GM12892 (cell line): ENCODE measurements at regions not wholly inside any gene's neighbourhood (a gene's known extent, or its start where the extent isn't known, plus 50 kb on each side); places are given as distances from the start of the nearest gene placed in this dataset.
"Not testable (repeated sequence)": the region's sequence is repeated elsewhere in the genome, so short reads cannot be mapped to it uniquely, and the experiment has no call there.

Experiments used
- DNase-seq: peaks from one replicate; pipeline ENCODE4 v3.0.0; 2011; ENCODE audit not compliant: insufficient read length
- FAIRE-seq: peaks from 2 replicates; lab custom pipeline; 2011; peaks lifted over from hg19 to GRCh38; lab: Jason Lieb, UNC
- POLR2A ChIP-seq: IDR thresholded peaks from 2 replicates; pipeline ENCODE4 v1.6.1; 2011; ENCODE audit warnings: low read depth, low read length, control low read depth
- POLR2AphosphoS5 ChIP-seq: IDR thresholded peaks from 2 replicates; pipeline ENCODE4 v1.6.1; 2011; ENCODE audit warnings: low read depth, low read length, control low read depth
- TAF1 ChIP-seq: IDR thresholded peaks from 2 replicates; pipeline ENCODE4 v1.6.1; 2011; ENCODE audit warnings: low read depth, mild to moderate bottlenecking, control low read depth, low read length, borderline replicate concordance

GRCh38 chr2:2655453-2656114 lies 324.5 kb upstream of the MYT1L start:
- no peak for DNase-seq
- TF ChIP-seq POLR2A: no peak
- no peak for TF ChIP-seq POLR2AphosphoS5
- TF ChIP-seq TAF1: no peak
- no peak for FAIRE-seq

GRCh38 chr2:2653231-2653630 lies 322.2 kb upstream of the MYT1L start:
- DNase-seq (no peak), FAIRE-seq (no peak)
- TF ChIP-seq POLR2A: no peak
- no peak for TF ChIP-seq POLR2AphosphoS5
- TF ChIP-seq TAF1: no peak

DNA sequence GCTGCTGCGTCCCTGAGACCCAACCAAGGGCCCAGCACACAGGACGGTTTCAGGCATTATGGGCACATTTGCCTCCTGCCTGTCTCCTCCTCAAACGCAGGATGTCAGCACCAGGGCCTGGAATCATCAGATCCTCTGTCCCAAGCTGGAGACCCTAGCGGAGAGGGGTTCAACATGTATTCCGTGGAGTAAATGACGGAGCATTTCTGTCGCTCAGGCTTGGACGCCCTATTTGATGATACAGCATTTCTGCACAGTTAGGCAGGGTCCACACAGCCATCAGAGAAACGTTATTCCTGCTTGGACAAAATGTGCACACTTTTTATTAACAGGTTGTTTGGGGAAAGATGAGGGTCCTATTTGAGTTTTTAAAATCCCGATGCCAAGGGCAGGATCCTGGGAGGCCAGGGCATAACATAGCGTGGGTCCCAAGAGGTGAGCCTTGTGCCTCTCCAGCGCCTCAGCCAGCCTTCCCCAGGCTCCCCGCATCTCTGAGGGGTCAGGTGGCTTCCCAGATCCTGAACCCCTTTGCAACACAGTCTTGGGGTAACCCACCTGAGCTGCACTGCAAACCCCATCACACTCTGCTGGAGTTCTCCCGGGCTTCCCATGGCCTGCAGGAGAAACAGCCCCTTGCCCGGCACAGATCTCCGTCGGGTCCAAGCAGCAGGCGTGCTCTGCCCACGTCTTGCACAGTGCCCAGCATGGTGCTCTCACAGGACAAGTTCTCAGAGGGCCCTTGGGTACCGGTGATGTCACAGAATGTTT lies 319.7 kb upstream of the MYT1L start:
- no peak for FAIRE-seq
- TF ChIP-seq TAF1 (no peak), POLR2A (no peak), POLR2AphosphoS5 (no peak)
- no peak for DNase-seq

GRCh38 chr2:2649109-2650072 lies 318.3 kb upstream of the MYT1L start:
- FAIRE-seq (no peak), DNase-seq (no peak)
- TF ChIP-seq POLR2AphosphoS5: no peak
- no peak for TF ChIP-seq POLR2A
- no peak for TF ChIP-seq TAF1

DNA sequence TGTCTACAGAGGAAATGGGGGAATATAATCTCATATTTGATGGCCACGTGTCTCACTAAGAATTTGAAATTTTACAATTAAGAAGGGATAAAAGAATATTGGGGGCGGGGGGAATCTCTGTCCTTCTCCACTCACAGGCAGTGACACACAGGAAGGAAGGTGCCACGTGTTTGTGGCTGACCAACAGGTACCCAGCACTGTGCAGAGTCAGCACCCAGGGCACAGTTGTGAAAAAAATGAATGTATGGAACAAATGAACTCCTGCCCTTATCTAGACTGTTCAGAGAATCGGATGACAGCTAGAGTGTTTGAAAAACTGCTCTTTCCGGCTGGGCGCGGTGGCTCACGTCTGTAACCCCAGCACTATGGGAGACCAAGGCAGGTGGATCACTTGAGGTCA lies 317.0 kb upstream of the MYT1L start:
- FAIRE-seq (no peak), DNase-seq (no peak)
- TF ChIP-seq POLR2A: no peak
- TF ChIP-seq POLR2AphosphoS5: no peak
- TF ChIP-seq TAF1: no peak

DNA sequence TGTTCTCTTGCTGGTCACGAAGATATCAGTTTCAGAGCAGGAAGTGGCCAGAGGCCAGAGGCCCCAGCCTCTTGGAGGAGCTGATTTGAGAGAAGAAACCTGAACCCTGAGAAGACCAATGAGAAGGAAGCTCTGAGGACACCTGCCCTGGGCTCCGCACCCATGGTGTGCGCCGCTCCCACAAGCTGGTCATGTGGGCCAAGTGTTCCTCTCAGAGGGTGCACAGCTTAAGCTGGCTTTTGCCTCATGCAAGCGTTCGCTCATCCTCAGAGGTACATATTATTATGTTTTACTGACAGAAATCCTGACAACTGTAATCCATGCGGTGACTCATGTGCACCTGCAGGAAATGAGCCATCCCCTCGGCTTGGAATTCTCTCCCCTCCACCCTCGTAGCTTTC lies 316.1 kb upstream of the MYT1L start:
- TF ChIP-seq POLR2A (no peak), TAF1 (no peak), POLR2AphosphoS5 (no peak)
- no peak for DNase-seq
- FAIRE-seq: no peak

GRCh38 chr2:2646433-2647051 lies 315.5 kb upstream of the MYT1L start:
- FAIRE-seq (no peak), DNase-seq (no peak)
- TF ChIP-seq TAF1: no peak
- TF ChIP-seq POLR2AphosphoS5: no peak

GRCh38 chr2:2645162-2645855 lies 314.2 kb upstream of the MYT1L start:
- no peak for TF ChIP-seq TAF1
- no peak for TF ChIP-seq POLR2AphosphoS5
- no peak for TF ChIP-seq POLR2A
- FAIRE-seq: no peak
- no peak for DNase-seq

DNA sequence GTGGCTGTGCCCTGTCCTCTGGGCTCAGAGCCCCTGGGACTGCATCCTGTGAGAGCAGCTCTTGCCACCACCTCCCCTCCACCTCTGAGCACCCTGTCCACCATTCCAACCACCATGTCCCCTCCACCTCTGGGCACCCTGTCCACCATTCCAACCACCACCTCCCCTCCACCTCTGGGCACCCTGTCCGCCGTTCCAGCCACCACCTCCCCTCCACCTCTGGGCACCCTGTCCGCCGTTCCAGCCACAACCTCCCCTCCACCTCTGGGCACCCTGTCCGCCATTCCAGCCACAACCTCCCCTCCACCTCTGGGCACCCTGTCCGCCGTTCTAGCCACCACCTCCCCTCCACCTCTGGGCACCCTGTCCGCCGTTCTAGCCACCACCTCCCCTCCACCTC lies 313.7 kb upstream of the MYT1L start:
- not testable (repeated sequence) for FAIRE-seq, DNase-seq

DNA sequence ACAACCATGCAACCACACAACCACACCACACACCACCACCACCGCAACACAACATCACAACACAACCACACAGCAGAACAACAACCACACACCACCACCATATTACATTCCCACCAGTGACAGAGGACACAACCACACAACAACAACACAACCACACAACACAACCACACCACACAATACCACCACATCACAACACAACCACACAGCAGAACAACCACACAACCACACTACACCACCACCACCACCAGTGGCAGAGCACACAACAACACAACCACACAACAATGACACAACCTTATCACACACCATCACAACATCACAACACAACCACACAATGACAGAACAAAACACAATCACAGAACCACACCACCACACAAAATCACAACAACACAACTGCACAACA lies 313.0 kb upstream of the MYT1L start:
- FAIRE-seq (peak; percentile 62), DNase-seq (no peak)

More for the DNA sequence above, 313.0 kb upstream of the MYT1L start:
- TF ChIP-seq POLR2A (no peak), TAF1 (no peak), POLR2AphosphoS5 (no peak)
